ENCODE measurements at regions not wholly inside any gene's neighbourhood (a gene's known extent, or its start where the extent isn't known, plus 50 kb on each side); places are given as distances from the start of the nearest gene placed in this dataset.

DNA sequence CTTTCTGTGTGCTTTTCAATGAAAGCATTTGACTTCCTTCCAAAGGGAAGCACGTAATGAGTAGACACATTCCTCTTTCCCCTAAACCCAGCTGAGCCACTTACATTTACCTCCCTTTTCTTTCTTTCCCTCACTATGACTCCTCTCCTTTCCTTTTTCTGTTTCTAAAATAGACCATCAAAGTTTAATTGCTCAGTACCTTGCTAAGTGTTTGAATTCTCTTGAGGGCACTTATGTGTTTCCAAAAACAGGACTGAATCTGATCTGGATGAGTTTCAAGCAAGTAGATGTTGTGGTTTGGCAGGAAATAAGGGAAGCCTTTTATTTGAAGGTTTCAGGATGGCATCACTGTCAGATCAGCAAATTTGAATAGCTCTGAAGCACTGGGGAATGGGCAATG, 396.2 kb downstream of the REEP3 start:
- no peak overlapping the region for H3K4me3 ChIP-seq (ENCODE audit: control insufficient read depth, low read depth, low read length)
- DNase-seq (ENCODE audit: low read depth): no peak
- TF ChIP-seq CTCF (IDR thresholded peaks at IDR 0.05; ENCODE audit: control insufficient read depth, insufficient read depth, low read depth, low read length, missing control alignments): no peak

DNA sequence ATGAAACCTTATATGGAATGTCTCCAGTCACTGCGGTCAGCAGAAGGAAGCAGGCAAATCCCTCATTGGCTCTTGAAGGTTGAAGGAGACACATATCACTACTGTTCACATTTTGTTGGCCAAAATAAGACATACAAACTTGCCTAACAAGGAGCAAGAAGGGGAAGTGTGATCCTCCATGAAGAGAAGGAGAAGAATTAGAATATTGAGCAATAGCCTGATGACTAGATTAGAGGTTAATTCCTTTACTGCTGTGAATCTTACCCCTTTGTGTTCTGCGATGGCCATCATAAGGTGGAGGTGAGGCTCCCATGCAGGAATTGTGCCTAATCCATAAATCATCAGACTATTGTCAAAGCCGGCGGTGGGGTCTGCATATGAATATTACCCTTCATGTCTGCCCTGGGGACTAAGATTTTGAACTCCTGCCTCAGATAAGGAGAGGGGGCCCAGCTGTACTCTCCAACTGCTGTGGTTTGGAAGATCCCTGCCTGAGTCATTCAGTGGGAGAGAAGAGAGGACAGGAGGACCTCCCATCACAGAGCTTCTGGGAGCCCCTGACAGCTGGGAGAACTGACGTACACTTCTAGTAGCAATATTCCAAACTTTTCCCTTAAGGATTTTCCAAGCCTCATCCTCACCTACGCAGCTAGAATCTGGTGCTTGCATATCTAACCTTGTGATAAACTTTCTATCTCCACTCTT, 398.5 kb downstream of the REEP3 start:
- no peak for DNase-seq (ENCODE audit: low read depth)
- H3K4me3 ChIP-seq (ENCODE audit: control insufficient read depth, low read depth, low read length): no peak overlapping the region
- TF ChIP-seq CTCF (IDR thresholded peaks at IDR 0.05; ENCODE audit: control insufficient read depth, insufficient read depth, low read depth, low read length, missing control alignments): no peak

- H3K4me3 ChIP-seq (ENCODE audit: control insufficient read depth, low read depth, low read length): no peak overlapping the region
- DNase-seq (ENCODE audit: low read depth): no peak
- TF ChIP-seq CTCF (IDR thresholded peaks at IDR 0.05; ENCODE audit: control insufficient read depth, insufficient read depth, low read depth, low read length, missing control alignments): no peak
Observed at GRCh38 chr10:63920926-63921325, 399.7 kb downstream of the REEP3 start.

GRCh38 chr10:63921908-63922467, 400.8 kb downstream of the REEP3 start:
- no peak for TF ChIP-seq CTCF (IDR thresholded peaks at IDR 0.05; ENCODE audit: control insufficient read depth, insufficient read depth, low read depth, low read length, missing control alignments)
- no peak for DNase-seq (ENCODE audit: low read depth)
- H3K4me3 ChIP-seq (ENCODE audit: control insufficient read depth, low read depth, low read length): no peak overlapping the region

DNA sequence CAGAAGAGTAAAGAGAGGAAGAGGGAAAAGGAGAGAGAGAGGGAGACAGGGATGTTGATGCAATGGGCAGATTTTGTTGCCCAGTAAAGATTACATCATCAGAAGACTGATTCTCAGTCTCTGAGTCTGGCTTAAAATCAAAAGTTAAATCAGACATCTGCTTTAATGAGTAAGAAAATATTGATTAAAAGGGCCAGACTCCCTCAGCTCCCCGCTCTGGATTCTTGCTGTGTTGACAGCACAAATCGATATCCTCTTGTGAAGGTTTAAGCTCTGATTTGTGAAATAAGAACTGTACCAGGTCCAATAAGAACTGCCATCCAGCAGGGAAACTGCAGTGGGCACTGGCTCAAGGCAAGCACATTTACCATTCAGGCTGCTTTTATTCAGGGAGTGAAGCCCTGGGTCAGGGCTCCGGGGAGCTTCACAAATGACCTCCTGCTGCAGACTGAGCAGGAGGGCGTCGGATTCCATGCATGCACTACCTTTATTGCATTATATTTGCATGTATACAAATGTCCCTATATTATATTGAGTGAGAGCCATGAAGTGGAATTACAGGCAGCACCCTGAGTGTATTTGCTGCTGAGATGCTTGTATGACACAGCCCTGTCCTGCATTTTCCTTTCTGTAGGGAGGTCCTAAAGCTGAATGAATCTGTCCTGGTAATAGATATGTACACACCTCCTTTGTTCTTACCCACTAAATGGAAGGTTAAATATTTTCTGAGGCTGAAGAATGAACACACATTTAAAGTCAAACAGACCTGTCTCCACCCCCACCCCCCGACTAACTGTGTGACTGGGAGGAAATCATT, 401.5 kb downstream of the REEP3 start:
- no peak for TF ChIP-seq CTCF (IDR thresholded peaks at IDR 0.05; ENCODE audit: control insufficient read depth, insufficient read depth, low read depth, low read length, missing control alignments)
- DNase-seq (ENCODE audit: low read depth): no peak
- no peak overlapping the region for H3K4me3 ChIP-seq (ENCODE audit: control insufficient read depth, low read depth, low read length)

DNA sequence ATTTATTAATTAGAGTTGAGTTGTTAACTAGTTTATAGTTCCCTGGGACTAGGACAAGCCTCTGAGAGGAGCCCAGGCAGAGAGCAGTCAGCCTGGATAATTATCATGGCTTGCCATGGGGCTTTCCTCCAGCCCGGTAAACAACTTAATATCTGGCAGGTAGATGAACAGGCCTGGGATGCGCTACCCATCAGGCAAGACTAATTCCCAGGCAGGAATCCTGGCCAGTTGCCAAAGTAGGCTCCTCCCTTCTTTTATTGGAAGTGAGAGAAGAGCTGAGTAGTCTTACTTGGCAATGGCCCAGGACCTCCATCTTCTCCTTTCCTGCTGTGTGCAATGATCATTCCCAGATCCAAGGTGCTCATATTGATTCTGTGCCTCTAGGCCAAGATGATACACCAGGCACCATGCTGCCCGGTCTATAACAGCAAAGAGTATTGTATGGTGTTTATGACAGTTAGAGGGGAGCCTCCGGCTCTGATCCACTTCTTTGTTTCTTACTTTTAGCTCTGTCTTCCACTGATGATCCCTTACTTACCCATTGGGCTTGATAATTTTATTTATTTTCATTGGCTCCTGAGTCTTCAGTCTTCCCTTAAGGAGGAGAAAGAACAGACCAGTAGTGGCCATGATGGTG, 408.7 kb downstream of the REEP3 start:
- H3K4me3 ChIP-seq (ENCODE audit: control insufficient read depth, low read depth, low read length): no peak overlapping the region
- no peak for TF ChIP-seq CTCF (IDR thresholded peaks at IDR 0.05; ENCODE audit: control insufficient read depth, insufficient read depth, low read depth, low read length, missing control alignments)
- DNase-seq (ENCODE audit: low read depth): no peak

Measured in AG09309 (cell line).